IgD-negative memory B cell (primary cell): ENCODE measurements at regions not wholly inside any gene's neighbourhood (a gene's known extent, or its start where the extent isn't known, plus 50 kb on each side); places are given as distances from the start of the nearest gene placed in this dataset.

Experiments
- H3K27ac Mint-ChIP-seq, 3 donors: one replicate each; pipeline ENCODE4 v1.8.0; 2020 to 2022; ENCODE audit warnings: mild to moderate bottlenecking in 3 of 3, mixed read lengths in 3 of 3, moderate library complexity in 1 of 3
- H3K27me3 Mint-ChIP-seq: one replicate; pipeline ENCODE4 v1.8.0; 2021; ENCODE audit warnings: mixed read lengths
- H3K36me3 Mint-ChIP-seq: one replicate; pipeline ENCODE4 v1.8.0; 2020; ENCODE audit warnings: mild to moderate bottlenecking, mixed read lengths
- H3K4me1 Mint-ChIP-seq, 3 donors: one replicate each; pipeline ENCODE4 v1.8.0; 2020 to 2022; ENCODE audit warnings: mixed read lengths in 3 of 3, mild to moderate bottlenecking in 1 of 3
- H3K4me3 Mint-ChIP-seq, 4 donors: one replicate each; pipeline ENCODE4 v1.8.0; 2020 to 2022; ENCODE audit warnings: mild to moderate bottlenecking in 4 of 4, mixed read lengths in 4 of 4, moderate library complexity in 3 of 4
- H3K9me3 Mint-ChIP-seq, 3 donors: one replicate each; pipeline ENCODE4 v1.8.0; 2020 to 2021; ENCODE audit warnings: mixed read lengths in 3 of 3, mild to moderate bottlenecking in 1 of 3

- no peak overlapping the region for H3K4me3 Mint-ChIP-seq
- no peaks in the 10 kb centered on the region for H3K36me3 Mint-ChIP-seq
- no peaks in the 10 kb centered on the region for H3K27me3 Mint-ChIP-seq
- peaks cover 0 to 6% (median 0%) of the 10 kb centered on the region in 3 donors for H3K9me3 Mint-ChIP-seq
- H3K27ac Mint-ChIP-seq = no peak overlapping the region
- no peaks in the 10 kb centered on the region for H3K4me1 Mint-ChIP-seq
Measured at GRCh38 chr7:83806538-83806937, 157.6 kb upstream of the SEMA3E start.

GRCh38 chr7:83799333-83799732 lies 150.4 kb upstream of the SEMA3E start:
- Mint-ChIP-seq H3K9me3 (no peaks in the 10 kb centered on the region), H3K4me3 (no peak overlapping the region), H3K36me3 (no peaks in the 10 kb centered on the region), H3K4me1 (no peaks in the 10 kb centered on the region), H3K27ac (no peak overlapping the region), H3K27me3 (no peaks in the 10 kb centered on the region)

DNA sequence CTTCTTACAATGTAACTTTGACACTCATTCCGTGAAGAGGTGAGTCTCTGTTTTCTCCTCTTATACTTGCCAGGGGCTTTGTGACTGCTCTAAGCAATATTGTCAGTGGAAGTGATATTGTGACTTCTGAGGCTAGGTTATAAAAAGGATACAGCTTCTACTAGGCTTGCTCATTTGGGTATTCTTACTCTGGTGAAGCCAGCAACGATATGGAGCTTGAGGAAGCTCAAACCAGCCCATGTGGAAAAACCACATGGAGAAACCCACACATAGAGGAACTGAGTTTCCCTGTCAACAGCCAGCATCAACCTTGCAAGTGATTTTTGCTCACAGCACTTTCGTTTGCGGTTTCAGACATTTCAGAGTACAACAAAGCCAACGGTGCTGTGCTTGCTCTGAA lies 149.6 kb upstream of the SEMA3E start:
- Mint-ChIP-seq H3K27me3 (no peaks in the 10 kb centered on the region), H3K9me3 (no peaks in the 10 kb centered on the region), H3K4me3 (no peak overlapping the region), H3K4me1 (no peaks in the 10 kb centered on the region), H3K27ac (no peak overlapping the region), H3K36me3 (no peaks in the 10 kb centered on the region)

- Mint-ChIP-seq H3K27me3 (no peaks in the 10 kb centered on the region), H3K36me3 (no peaks in the 10 kb centered on the region), H3K9me3 (peaks cover 0 to 3% (median 0%) of the 10 kb centered on the region in 3 donors), H3K4me1 (peaks cover 0 to 3% (median 0%) of the 10 kb centered on the region in 3 donors), H3K4me3 (no peak overlapping the region), H3K27ac (no peak overlapping the region)
Measured at GRCh38 chr7:83796760-83797159, 147.8 kb upstream of the SEMA3E start.

DNA sequence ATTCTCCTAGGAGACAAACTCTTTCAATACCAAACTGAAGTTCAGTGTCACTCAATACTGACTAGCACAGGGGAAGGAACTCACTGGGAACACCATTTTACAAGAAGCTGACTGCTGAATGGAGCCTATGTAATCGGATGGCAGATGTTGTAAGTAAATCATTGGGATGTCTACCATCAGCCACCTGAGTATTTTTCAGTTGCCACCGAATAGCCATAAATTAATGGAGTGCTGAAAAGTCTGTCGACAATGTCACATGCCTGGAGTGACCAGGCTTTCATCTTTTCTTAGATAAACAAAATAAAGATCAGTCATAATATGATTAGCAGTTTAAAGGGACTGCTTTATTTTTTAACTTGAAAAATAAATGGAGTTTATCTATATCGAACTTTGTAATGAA lies 145.9 kb upstream of the SEMA3E start:
- H3K27me3 Mint-ChIP-seq = no peaks in the 10 kb centered on the region
- no peak overlapping the region for H3K27ac Mint-ChIP-seq

DNA sequence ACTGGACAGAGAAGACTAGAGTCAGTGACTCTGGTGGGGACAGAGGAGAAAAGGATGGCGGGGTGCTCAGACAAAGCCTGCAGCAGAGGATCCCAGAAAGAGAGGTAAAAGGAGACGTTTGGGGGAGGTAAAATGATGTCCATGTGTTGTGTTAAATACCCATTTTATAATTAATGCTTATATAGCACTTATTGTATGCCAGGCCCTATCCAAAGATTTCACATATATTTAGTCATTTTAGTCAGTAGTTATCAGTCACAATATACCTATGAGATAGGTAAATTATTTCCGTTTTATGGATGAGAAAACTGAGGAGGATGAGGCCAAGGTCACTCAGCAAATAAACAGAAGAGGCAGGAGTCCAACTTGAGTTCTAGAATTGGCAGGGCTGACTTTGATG lies 144.6 kb upstream of the SEMA3E start:
- no peaks in the 10 kb centered on the region for H3K27me3 Mint-ChIP-seq
- H3K36me3 Mint-ChIP-seq = no peaks in the 10 kb centered on the region
- H3K4me3 Mint-ChIP-seq = no peak overlapping the region
- no peak overlapping the region for H3K27ac Mint-ChIP-seq
- peaks cover 0 to 3% (median 0%) of the 10 kb centered on the region in 3 donors for H3K9me3 Mint-ChIP-seq
- H3K4me1 Mint-ChIP-seq = peaks cover 0 to 3% (median 0%) of the 10 kb centered on the region in 3 donors

More for the DNA sequence above, 145.9 kb upstream of the SEMA3E start:
- Mint-ChIP-seq H3K4me3 (no peak overlapping the region), H3K4me1 (peaks cover 0 to 3% (median 0%) of the 10 kb centered on the region in 3 donors), H3K9me3 (peaks cover 0 to 3% (median 0%) of the 10 kb centered on the region in 3 donors), H3K36me3 (no peaks in the 10 kb centered on the region)

DNA sequence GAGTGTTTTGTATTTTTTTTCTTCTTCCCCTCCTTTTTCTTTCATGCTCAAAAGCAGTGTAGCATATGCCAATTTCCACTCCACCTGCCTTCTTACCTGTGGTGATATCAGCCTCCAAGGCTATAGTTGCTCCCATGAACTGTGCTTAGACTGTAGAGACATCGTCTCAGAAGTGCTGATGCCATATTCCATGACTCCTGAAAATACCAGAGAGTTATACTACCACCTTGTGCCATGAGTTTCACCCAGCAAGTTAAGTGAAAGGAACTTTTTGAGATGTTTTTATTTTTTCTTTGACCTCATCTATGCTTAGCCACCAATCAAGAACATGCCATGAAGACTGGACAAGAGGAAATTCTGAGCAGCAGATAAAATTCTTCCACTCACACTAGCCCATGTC lies 142.8 kb upstream of the SEMA3E start:
- H3K27me3 Mint-ChIP-seq = no peaks in the 10 kb centered on the region
- H3K36me3 Mint-ChIP-seq = no peaks in the 10 kb centered on the region
- H3K27ac Mint-ChIP-seq = no peak overlapping the region
- H3K4me1 Mint-ChIP-seq = peaks cover 0 to 3% (median 0%) of the 10 kb centered on the region in 3 donors
- peaks cover 0 to 3% (median 0%) of the 10 kb centered on the region in 3 donors for H3K9me3 Mint-ChIP-seq
- H3K4me3 Mint-ChIP-seq = no peak overlapping the region

GRCh38 chr7:83786858-83787257 lies 137.9 kb upstream of the SEMA3E start:
- H3K9me3 Mint-ChIP-seq = peaks cover 0 to 9% (median 4%) of the 10 kb centered on the region in 3 donors
- H3K4me3 Mint-ChIP-seq = no peak overlapping the region
- H3K4me1 Mint-ChIP-seq = no peaks in the 10 kb centered on the region
- no peak overlapping the region for H3K27ac Mint-ChIP-seq
- H3K36me3 Mint-ChIP-seq = no peaks in the 10 kb centered on the region
- H3K27me3 Mint-ChIP-seq = no peaks in the 10 kb centered on the region

GRCh38 chr7:83782628-83783027 lies 133.7 kb upstream of the SEMA3E start:
- Mint-ChIP-seq H3K4me3 (no peak overlapping the region), H3K27ac (no peak overlapping the region), H3K4me1 (no peaks in the 10 kb centered on the region), H3K9me3 (peaks cover 3 to 9% (median 8%) of the 10 kb centered on the region in 3 donors), H3K36me3 (no peaks in the 10 kb centered on the region), H3K27me3 (no peaks in the 10 kb centered on the region)

- Mint-ChIP-seq H3K36me3 (no peaks in the 10 kb centered on the region), H3K27ac (no peak overlapping the region), H3K9me3 (peaks cover 7 to 11% (median 8%) of the 10 kb centered on the region in 3 donors), H3K27me3 (no peaks in the 10 kb centered on the region), H3K4me3 (no peak overlapping the region), H3K4me1 (no peaks in the 10 kb centered on the region)
Measured at GRCh38 chr7:83778073-83778443, 129.1 kb upstream of the SEMA3E start.

GRCh38 chr7:83777406-83778072 lies 128.6 kb upstream of the SEMA3E start:
- H3K9me3 Mint-ChIP-seq = peaks cover 7 to 9% (median 8%) of the 10 kb centered on the region in 3 donors
- no peaks in the 10 kb centered on the region for H3K27me3 Mint-ChIP-seq
- no peak overlapping the region for H3K27ac Mint-ChIP-seq
- no peaks in the 10 kb centered on the region for H3K36me3 Mint-ChIP-seq
- H3K4me1 Mint-ChIP-seq = no peaks in the 10 kb centered on the region
- no peak overlapping the region for H3K4me3 Mint-ChIP-seq

- Mint-ChIP-seq H3K27me3 (no peaks in the 10 kb centered on the region), H3K4me1 (no peaks in the 10 kb centered on the region), H3K9me3 (peaks cover 4 to 16% (median 5%) of the 10 kb centered on the region in 3 donors), H3K36me3 (no peaks in the 10 kb centered on the region), H3K4me3 (no peak overlapping the region), H3K27ac (no peak overlapping the region)
Measured at GRCh38 chr7:83769407-83769806, 120.5 kb upstream of the SEMA3E start.

GRCh38 chr7:83751217-83751616 lies 102.3 kb upstream of the SEMA3E start:
- Mint-ChIP-seq H3K36me3 (no peaks in the 10 kb centered on the region), H3K4me1 (no peaks in the 10 kb centered on the region), H3K27ac (no peak overlapping the region), H3K27me3 (no peaks in the 10 kb centered on the region), H3K9me3 (peaks cover 0 to 6% (median 5%) of the 10 kb centered on the region in 3 donors), H3K4me3 (no peak overlapping the region)

DNA sequence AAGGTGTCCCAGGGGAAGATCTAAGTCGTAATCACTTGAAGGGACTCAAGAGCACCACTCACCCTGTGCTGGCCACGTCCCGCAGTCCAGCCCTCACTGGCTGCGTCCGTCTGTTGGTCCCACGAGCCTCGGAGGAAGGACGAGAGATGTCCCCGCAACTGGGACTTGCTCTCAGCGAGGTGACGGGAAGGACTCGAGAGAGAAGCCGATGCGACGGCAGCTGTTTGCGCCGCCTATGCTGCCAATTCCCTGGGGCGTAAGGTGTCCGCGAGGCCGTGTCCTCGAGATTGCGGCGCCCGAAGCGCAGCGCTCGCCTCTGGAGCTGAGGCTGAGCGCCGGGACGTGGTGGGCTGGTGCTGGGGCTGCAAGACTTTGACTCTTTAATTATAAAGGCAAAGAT lies 100.6 kb upstream of the SEMA3E start:
- Mint-ChIP-seq H3K27me3 (no peaks in the 10 kb centered on the region), H3K4me1 (no peaks in the 10 kb centered on the region), H3K4me3 (no peak overlapping the region), H3K9me3 (peaks cover 0 to 5% (median 5%) of the 10 kb centered on the region in 3 donors), H3K36me3 (no peaks in the 10 kb centered on the region), H3K27ac (no peak overlapping the region)

DNA sequence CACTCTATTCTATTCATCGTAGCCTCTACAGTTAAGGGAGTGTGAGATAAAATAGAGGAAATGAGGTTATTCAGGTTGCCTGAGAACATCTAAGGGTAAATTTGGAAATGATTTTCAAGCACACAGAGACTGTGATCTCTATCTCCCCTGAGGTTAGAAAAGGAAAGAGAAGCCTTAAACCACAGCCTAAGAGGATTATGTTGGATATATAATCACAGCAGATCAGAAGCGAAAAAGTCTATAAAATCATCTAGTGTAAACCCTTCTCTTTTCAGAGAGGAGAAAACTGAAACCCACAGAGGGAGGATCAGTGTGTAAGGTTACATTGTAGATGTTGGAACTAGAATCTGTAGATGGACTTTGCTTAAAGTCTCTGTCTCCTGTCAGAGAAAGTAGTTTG lies 90.6 kb upstream of the SEMA3E start:
- H3K36me3 Mint-ChIP-seq = no peaks in the 10 kb centered on the region
- no peaks in the 10 kb centered on the region for H3K27me3 Mint-ChIP-seq
- no peak overlapping the region for H3K27ac Mint-ChIP-seq
- H3K4me1 Mint-ChIP-seq = no peaks in the 10 kb centered on the region
- peaks cover 0 to 20% (median 3%) of the 10 kb centered on the region in 3 donors for H3K9me3 Mint-ChIP-seq
- no peak overlapping the region for H3K4me3 Mint-ChIP-seq

DNA sequence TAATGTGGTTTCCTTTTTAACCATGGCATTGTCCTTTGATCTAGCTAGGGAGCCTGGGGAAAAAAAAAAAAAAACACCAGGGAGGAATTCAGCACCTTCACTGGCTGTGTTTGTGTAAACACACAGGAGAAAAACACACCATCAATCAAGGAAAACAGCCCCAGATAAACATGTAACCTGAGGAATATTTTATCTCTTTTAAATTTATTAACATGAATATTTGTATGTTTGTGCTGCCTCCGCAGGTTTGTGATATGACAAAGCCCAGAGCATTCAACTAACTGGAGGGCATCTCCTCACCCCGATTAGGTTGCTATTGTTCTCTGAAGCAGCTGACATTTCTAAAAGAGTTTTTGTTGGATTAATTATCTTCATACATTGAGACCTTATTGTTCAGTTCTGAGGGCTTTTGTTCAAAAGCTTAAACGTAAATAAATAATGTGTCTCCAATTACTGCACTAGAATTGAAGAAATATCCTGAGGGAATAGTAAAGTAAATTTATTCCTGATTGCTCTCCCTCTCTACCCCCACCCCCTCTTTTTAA lies 89.4 kb upstream of the SEMA3E start:
- H3K27me3 Mint-ChIP-seq = no peaks in the 10 kb centered on the region
- H3K27ac Mint-ChIP-seq = no peak overlapping the region
- H3K9me3 Mint-ChIP-seq = peaks cover 0 to 20% (median 3%) of the 10 kb centered on the region in 3 donors
- no peaks in the 10 kb centered on the region for H3K36me3 Mint-ChIP-seq
- no peak overlapping the region for H3K4me3 Mint-ChIP-seq
- no peaks in the 10 kb centered on the region for H3K4me1 Mint-ChIP-seq
